ENCODE measurements at regions not wholly inside any gene's neighbourhood (a gene's known extent, or its start where the extent isn't known, plus 50 kb on each side); places are given as distances from the start of the nearest gene placed in this dataset.
"Not testable (repeated sequence)": the region's sequence is repeated elsewhere in the genome, so short reads cannot be mapped to it uniquely, and the experiment has no call there.

- POLR2A ChIA-PET = no interaction called here
- CTCF ChIA-PET = no interaction called here
These were observed 470.0 kb downstream of the FAT4 start for GRCh38 chr4:125784741-125785140.

GRCh38 chr4:125787707-125788106, 473.0 kb downstream of the FAT4 start:
- CTCF ChIA-PET = no interaction called here
- POLR2A ChIA-PET = no interaction called here

GRCh38 chr4:125789023-125789422, 474.3 kb downstream of the FAT4 start:
- CTCF ChIA-PET = no interaction called here

GRCh38 chr4:125791896-125792295, 477.1 kb downstream of the FAT4 start:
- POLR2A ChIA-PET = no interaction called here
- CTCF ChIA-PET = no interaction called here

More at GRCh38 chr4:125789023-125789422, 474.3 kb downstream of the FAT4 start:
- POLR2A ChIA-PET = no interaction called here

GRCh38 chr4:125794989-125795388, 480.2 kb downstream of the FAT4 start:
- CTCF ChIA-PET = no interaction called here
- POLR2A ChIA-PET = no interaction called here

- CTCF ChIA-PET = no interaction called here
- POLR2A ChIA-PET = no interaction called here
These were observed 481.4 kb downstream of the FAT4 start for GRCh38 chr4:125796138-125796537.

GRCh38 chr4:125797621-125798020, 482.9 kb downstream of the FAT4 start:
- CTCF ChIA-PET, POLR2A ChIA-PET: not testable (repeated sequence)

GRCh38 chr4:125801373-125801772, 486.6 kb downstream of the FAT4 start:
- CTCF ChIA-PET = no interaction called here

GRCh38 chr4:125801924-125802323, 487.2 kb downstream of the FAT4 start:
- CTCF ChIA-PET = no interaction called here
- POLR2A ChIA-PET = no interaction called here

More at GRCh38 chr4:125801373-125801772, 486.6 kb downstream of the FAT4 start:
- POLR2A ChIA-PET = no interaction called here

- CTCF ChIA-PET = no interaction called here
- POLR2A ChIA-PET = no interaction called here
These were observed 493.3 kb downstream of the FAT4 start for GRCh38 chr4:125808022-125808421.

GRCh38 chr4:125808570-125808969, 493.8 kb downstream of the FAT4 start:
- CTCF ChIA-PET = no interaction called here

GRCh38 chr4:125811892-125812291, 497.1 kb downstream of the FAT4 start:
- ChIA-PET CTCF (no interaction called here), POLR2A (no interaction called here)

More at GRCh38 chr4:125808570-125808969, 493.8 kb downstream of the FAT4 start:
- POLR2A ChIA-PET = no interaction called here

- ChIA-PET POLR2A (no interaction called here), CTCF (no interaction called here)
These were observed 512.3 kb downstream of the FAT4 start for GRCh38 chr4:125826801-125827695.

- ChIA-PET CTCF (no interaction called here), POLR2A (no interaction called here)
These were observed 512.9 kb downstream of the FAT4 start for GRCh38 chr4:125827696-125828052.

- POLR2A ChIA-PET = no interaction called here
- CTCF ChIA-PET = no interaction called here
These were observed 513.6 kb downstream of the FAT4 start for GRCh38 chr4:125828346-125828745.

- ChIA-PET CTCF (no interaction called here), POLR2A (no interaction called here)
These were observed 517.4 kb downstream of the FAT4 start for GRCh38 chr4:125832161-125832560.

- CTCF ChIA-PET = no interaction called here
- POLR2A ChIA-PET = no interaction called here
These were observed 521.9 kb downstream of the FAT4 start for GRCh38 chr4:125836597-125837195.

GRCh38 chr4:125837493-125838201, 522.9 kb downstream of the FAT4 start:
- CTCF ChIA-PET = interaction anchor here (0.7 kb wide), 1 partner anchor 460 kb away, joined by 3 read pairs; no protein-coding TSS in a partner anchor
- POLR2A ChIA-PET = no interaction called here

- ChIA-PET POLR2A (no interaction called here), CTCF (interaction anchor here (0.7 kb wide), 1 partner anchor 460 kb away, joined by 3 read pairs; no protein-coding TSS in a partner anchor)
These were observed 523.4 kb downstream of the FAT4 start for GRCh38 chr4:125838202-125838601.

- ChIA-PET CTCF (no interaction called here), POLR2A (interaction anchor here (0.5 kb wide), 1 partner anchor 759 kb away, joined by 7 read pairs; no protein-coding TSS in a partner anchor)
These were observed 524.2 kb downstream of the FAT4 start for GRCh38 chr4:125838924-125839323.

GRCh38 chr4:125843947-125844346, 529.2 kb downstream of the FAT4 start:
- CTCF ChIA-PET = no interaction called here
- POLR2A ChIA-PET = no interaction called here

Data from activated CD8-positive, alpha-beta memory T cell treated with anti-CD3 and anti-CD28 coated beads for 36 hours (primary cell).